SU-DHL-6 (cell line): ENCODE measurements at regions not wholly inside any gene's neighbourhood (a gene's known extent, or its start where the extent isn't known, plus 50 kb on each side); places are given as distances from the start of the nearest gene placed in this dataset.

Experiments used
- CTCF ChIP-seq: fragments of 200-600 bp; sonication (generic); IDR thresholded peaks from one replicate; pipeline ENCODE4 v1.5.1; 2017; ENCODE audit warnings: antibody characterized with exemption, mild to moderate bottlenecking, low read length, moderate library complexity; ENCODE audit not compliant: insufficient read depth, poor library complexity, severe bottlenecking
- EZH2phosphoT487 ChIP-seq: fragments of 200-600 bp; sonication (generic), shearing (Covaris generic); conservative IDR thresholded peaks from 2 replicates; pipeline ENCODE4 v1.6.1; 2018; ENCODE audit warnings: mild to moderate bottlenecking, antibody characterized with exemption, low read length, moderate library complexity, mixed read lengths

- TF ChIP-seq CTCF (no peak), EZH2phosphoT487 (no peak)
Measured at GRCh38 chr13:53343361-53343744, 314.7 kb downstream of the OLFM4 start.
